Fibroblast of the aortic adventitia (primary cell): ENCODE measurements at regions not wholly inside any gene's neighbourhood (a gene's known extent, or its start where the extent isn't known, plus 50 kb on each side); places are given as distances from the start of the nearest gene placed in this dataset.

Experiments
- DNase-seq: peaks from one replicate; pipeline ENCODE4 v3.0.0-alpha.2; 2010; ENCODE audit warnings: low read depth
- H3K4me3 ChIP-seq: 2 replicates; pipeline ENCODE4 v1.5.1; 2011; ENCODE audit warnings: low read depth, mild to moderate bottlenecking, control low read depth, low read length, moderate library complexity
- CTCF ChIP-seq: IDR thresholded peaks from 2 replicates; pipeline ENCODE4 v1.5.1; 2011; ENCODE audit warnings: mild to moderate bottlenecking, low read length, control low read depth, inconsistent platforms; ENCODE audit not compliant: insufficient read depth

GRCh38 chr12:87813476-87814234 is 215.5 kb downstream of the C12orf50 start:
- no peak overlapping the region for H3K4me3 ChIP-seq
- DNase-seq, result peak; percentile 84
- no peak for TF ChIP-seq CTCF

- no peak for TF ChIP-seq CTCF
- H3K4me3 ChIP-seq, result no peak overlapping the region
- no peak for DNase-seq
Observed at GRCh38 chr12:87812681-87813080, 216.5 kb downstream of the C12orf50 start.

- no peak for TF ChIP-seq CTCF
- no peak overlapping the region for H3K4me3 ChIP-seq
- DNase-seq, result peak; percentile 50
Observed at GRCh38 chr12:87812030-87812429, 217.2 kb downstream of the C12orf50 start.

GRCh38 chr12:87809916-87810315 is 219.3 kb downstream of the C12orf50 start:
- no peak overlapping the region for H3K4me3 ChIP-seq
- TF ChIP-seq CTCF, result no peak
- DNase-seq, result peak; percentile 45

GRCh38 chr12:87807086-87807485 is 222.1 kb downstream of the C12orf50 start:
- TF ChIP-seq CTCF, result no peak
- no peak overlapping the region for H3K4me3 ChIP-seq
- DNase-seq, result no peak

GRCh38 chr12:87806310-87806709 is 222.9 kb downstream of the C12orf50 start:
- H3K4me3 ChIP-seq, result no peak overlapping the region
- TF ChIP-seq CTCF, result no peak
- DNase-seq, result no peak

- no peak for DNase-seq
- no peak overlapping the region for H3K4me3 ChIP-seq
- no peak for TF ChIP-seq CTCF
Observed at GRCh38 chr12:87804386-87804785, 224.8 kb downstream of the C12orf50 start.
